HCT116 (cell line): ENCODE measurements at regions not wholly inside any gene's neighbourhood (a gene's known extent, or its start where the extent isn't known, plus 50 kb on each side); places are given as distances from the start of the nearest gene placed in this dataset.

Source experiments
- ATAC-seq: fragments of 200-7000 bp; cut with Tn5 transposase; 2 replicates; pipeline ENCODE4 v1.9.1; 2020; ENCODE audit warnings: mild to moderate bottlenecking, moderate library complexity
- BruUV-seq: library from RNA; stranded (reverse); fragments of 400-500 nt; replicated peaks from 2 replicates; lab custom pipeline; 2021; lab: Mats Ljungman, UMichigan
- CTCF ChIA-PET: fragments of 300-600 bp; sonication (Branson Sonifier 250); formaldehyde crosslinking; loops from one replicate; lab custom pipeline; 2021; ENCODE audit warnings: antibody characterized with exemption; lab: Charles Lee
- POLR2A ChIA-PET: fragments of 300-600, 350-600 bp; sonication (Branson Sonifier 250); formaldehyde crosslinking; loops from one replicate; lab custom pipeline; 2021; ENCODE audit warnings: antibody characterized with exemption; lab: Charles Lee
- RAD21 ChIA-PET, 2 experiments: fragments of 300-600 bp; sonication (Branson Sonifier 250); formaldehyde crosslinking; loops; one replicate each; lab custom pipeline; 2023; ENCODE audit warnings: low total read pairs in 2 of 2; ENCODE audit not compliant: uncharacterized antibody in 2 of 2, unreplicated experiment in 2 of 2, low non-redundant PET in 1 of 2; lab: Charles Lee
- DNase-seq: peaks from one replicate; pipeline ENCODE4 v3.0.0-alpha.2; 2010; ENCODE audit warnings: low read depth, low spot score
- H2AFZ ChIP-seq: fragments of 200-600 bp; shearing (Covaris generic), sonication (generic); 2 replicates; pipeline ENCODE4 v1.6.1; 2017; ENCODE audit warnings: low read depth, mixed run types, mixed read lengths, antibody characterized with exemption, low read length; ENCODE audit not compliant: poor library complexity, severe bottlenecking
- H3K27ac ChIP-seq: 2 replicates; pipeline ENCODE4 v1.5.1; 2012; ENCODE audit warnings: low read depth, low read length
- H3K27me3 ChIP-seq: fragments of 200-600 bp; sonication (generic); 2 replicates; pipeline ENCODE4 v1.6.1; 2016; ENCODE audit warnings: mixed run types, low read length, mixed read lengths; ENCODE audit not compliant: insufficient read depth
- H3K36me3 ChIP-seq, 2 experiments: fragments of 200-500 bp in 1 of 2; fragments of 200-600 bp in 1 of 2; sonication (Bioruptor generic) in 1 of 2; sonication (generic) in 1 of 2; 2 replicates each; pipeline versions ENCODE4 v1.5.1 to v1.6.1; 2014 to 2016; ENCODE audit warnings: low read length in 2 of 2, inconsistent platforms in 1 of 2, mixed read lengths in 1 of 2, mixed run types in 1 of 2; ENCODE audit not compliant: insufficient read depth in 2 of 2, control insufficient read depth in 1 of 2
- H3K4me1 ChIP-seq, 2 experiments: fragments of 200-600 bp in 1 of 2; sonication (generic) in 1 of 2; 2 replicates each; pipeline versions ENCODE4 v1.5.1 to v1.6.1; 2012 to 2017; ENCODE audit warnings: low read length in 2 of 2, inconsistent platforms in 1 of 2, mild to moderate bottlenecking in 1 of 2, mixed read lengths in 1 of 2, mixed run types in 1 of 2, moderate library complexity in 1 of 2; ENCODE audit not compliant: insufficient read depth in 2 of 2, control insufficient read depth in 1 of 2
- H3K4me2 ChIP-seq: fragments of 200-600 bp; sonication (generic); 2 replicates; pipeline ENCODE4 v1.6.1; 2017; ENCODE audit warnings: mixed run types, low read length, mixed read lengths
- H3K4me3 ChIP-seq, 2 experiments: fragments of 200-600 bp in 1 of 2; sonication (generic) in 1 of 2; replicated peaks in 1 of 2; 2 replicates each; pipeline ENCODE4 v1.5.1; 2011 to 2016; ENCODE audit warnings: low read length in 2 of 2, control low read depth in 1 of 2, low read depth in 1 of 2, mild to moderate bottlenecking in 1 of 2, mixed read lengths in 1 of 2, mixed run types in 1 of 2
- H3K79me2 ChIP-seq: fragments of 200-600 bp; sonication (generic); 2 replicates; pipeline ENCODE4 v1.6.1; 2017; ENCODE audit warnings: mild to moderate bottlenecking, mixed run types, low read length, moderate library complexity, mixed read lengths; ENCODE audit not compliant: insufficient read depth
- H3K9ac ChIP-seq: fragments of 200-600 bp; sonication (generic); 2 replicates; pipeline ENCODE4 v1.6.1; 2016; ENCODE audit warnings: low read length, mixed read lengths
- H3K9me2 ChIP-seq: fragments of 200-600 bp; sonication (generic), shearing (Covaris generic); 2 replicates; pipeline ENCODE4 v1.6.1; 2017; ENCODE audit warnings: mixed run types, mild to moderate bottlenecking, moderate library complexity; ENCODE audit not compliant: insufficient read depth
- H3K9me3 ChIP-seq, 2 experiments: fragments of 200-500 bp in 1 of 2; fragments of 200-600 bp in 1 of 2; sonication (Bioruptor generic) in 1 of 2; sonication (generic) in 1 of 2; 2 replicates each; pipeline ENCODE4 v1.6.1; 2014 to 2017; ENCODE audit warnings: low read length in 2 of 2, mixed read lengths in 2 of 2, inconsistent platforms in 1 of 2, low read depth in 1 of 2, mild to moderate bottlenecking in 1 of 2, mixed run types in 1 of 2, moderate library complexity in 1 of 2; ENCODE audit not compliant: control insufficient read depth in 1 of 2, insufficient read depth in 1 of 2
- H4K20me1 ChIP-seq: fragments of 200-600 bp; sonication (generic), shearing (Covaris generic); 2 replicates; pipeline ENCODE4 v1.6.1; 2017; ENCODE audit warnings: mixed run types, mild to moderate bottlenecking, moderate library complexity; ENCODE audit not compliant: insufficient read depth
- ATF3 ChIP-seq: IDR thresholded peaks from 2 replicates; pipeline ENCODE4 v1.6.1; 2012
- CEBPB ChIP-seq: IDR thresholded peaks from 2 replicates; pipeline ENCODE4 v1.6.1; 2012; ENCODE audit warnings: low read depth
- CTCF ChIP-seq, 3 experiments: fragments of 200-600 bp in 1 of 3; sonication (generic) in 1 of 3; IDR thresholded peaks in 2 of 3; conservative IDR thresholded peaks in 1 of 3; 2 replicates each; pipeline ENCODE4 v1.5.1; 2012 to 2017; ENCODE audit warnings: low read depth in 2 of 3, low read length in 2 of 3, antibody characterized with exemption in 1 of 3, borderline replicate concordance in 1 of 3, control low read depth in 1 of 3, mild to moderate bottlenecking in 1 of 3, mixed read lengths in 1 of 3, mixed run types in 1 of 3, moderate library complexity in 1 of 3; ENCODE audit not compliant: insufficient read depth in 1 of 3
- EZH2 ChIP-seq: fragments of 200-600 bp; sonication (generic); IDR thresholded peaks from 2 replicates; pipeline ENCODE4 v1.6.1; 2017; ENCODE audit warnings: antibody characterized with exemption, mixed run types
- EZH2phosphoT487 ChIP-seq: fragments of 200-600 bp; IDR thresholded peaks from 2 replicates; pipeline ENCODE4 v1.6.1; 2018; ENCODE audit warnings: antibody characterized with exemption, borderline replicate concordance
- FOSL1 ChIP-seq: IDR thresholded peaks from 2 replicates; pipeline ENCODE4 v1.6.1; 2012; ENCODE audit warnings: low read depth
- JUND ChIP-seq: IDR thresholded peaks from 2 replicates; pipeline ENCODE4 v1.6.1; 2012
- POLR2A ChIP-seq: IDR thresholded peaks from 2 replicates; pipeline ENCODE4 v1.7.0; 2011; ENCODE audit warnings: borderline replicate concordance; ENCODE audit not compliant: insufficient read depth, insufficient read length; ENCODE audit errors: extremely low read depth
- POLR2AphosphoS5 ChIP-seq: IDR thresholded peaks from 2 replicates; pipeline ENCODE4 v1.6.1; 2011; ENCODE audit warnings: mild to moderate bottlenecking, low read depth, low read length, moderate library complexity
- RAD21 ChIP-seq: IDR thresholded peaks from 2 replicates; pipeline ENCODE4 v1.6.1; 2012; ENCODE audit warnings: low read depth, mild to moderate bottlenecking
- REST ChIP-seq: IDR thresholded peaks from 2 replicates; pipeline ENCODE4 v1.6.1; 2012; ENCODE audit warnings: low read depth
- TCF7L2 ChIP-seq: IDR thresholded peaks from 2 replicates; pipeline ENCODE4 v1.7.0; 2011; ENCODE audit warnings: borderline replicate concordance, inconsistent platforms; ENCODE audit not compliant: insufficient read depth, insufficient read length; ENCODE audit errors: extremely low read depth
- ZFX ChIP-seq: fragments of 450-650 bp; IDR thresholded peaks from 2 replicates; pipeline ENCODE4 v1.6.1; 2017
- ZNF274 ChIP-seq: fragments of 200-500 bp; sonication (Bioruptor generic); IDR thresholded peaks from 2 replicates; pipeline ENCODE4 v1.6.1; 2014; ENCODE audit warnings: mild to moderate bottlenecking, low read depth, low read length, inconsistent platforms
- intact Hi-C: fragments of 100-400 bp; cut with micrococcal nuclease; formaldehyde crosslinking; loops from 2 replicates; pipeline ENCODE4 v1.10.0; 2022

GRCh38 chr13:82698941-82699340, 1183.3 kb downstream of the SLITRK1 start (continued):
- TF ChIP-seq EZH2phosphoT487 (no peak), TCF7L2 (no peak), FOSL1 (no peak), ZFX (no peak), JUND (no peak), CEBPB (no peak)
- TF ChIP-seq, all 23 proteins: peak for 0

GRCh38 chr13:82698383-82698782, 1183.9 kb downstream of the SLITRK1 start:
- DNase-seq (no peak), ATAC-seq (no peak)
- Histone ChIP-seq H3K9me2 (no peaks in the 10 kb centered on the region), H3K4me2 (no peak overlapping the region), H2AFZ (no peak overlapping the region), H3K36me3 (no peaks in the 10 kb centered on the region), H3K9me3 (no peaks in the 10 kb centered on the region), H3K4me1 (no peaks in the 10 kb centered on the region), H4K20me1 (no peaks in the 10 kb centered on the region), H3K9ac (no peak overlapping the region), H3K4me3 (no peak overlapping the region), H3K27ac (no peak overlapping the region), H3K79me2 (no peaks in the 10 kb centered on the region), H3K27me3 (no peaks in the 10 kb centered on the region)
- RAD21 ChIA-PET: no interaction called here
- CTCF ChIA-PET: no interaction called here
- TF ChIP-seq ZFX (no peak), POLR2A (no peak), ZNF274 (no peak), CTCF (IDR thresholded peaks at IDR 0.05 in 2 of 3, conservative IDR thresholded peaks at IDR 0.05 in 1 of 3; ENCODE audit: borderline replicate concordance in 1 of 3, insufficient read depth in 1 of 3, low read depth in 2 of 3, low read length in 2 of 3) (no peak), POLR2AphosphoS5 (no peak), TCF7L2 (no peak), CEBPB (no peak), FOSL1 (no peak), REST (no peak), RAD21 (no peak), EZH2 (no peak), JUND (no peak), ATF3 (no peak)
- intact Hi-C loops: no loop called here
- POLR2A ChIA-PET: no interaction called here
- no TSS peak for BruUV-seq
